SH-SY5Y (cell line): ENCODE measurements at regions not wholly inside any gene's neighbourhood (a gene's known extent, or its start where the extent isn't known, plus 50 kb on each side); places are given as distances from the start of the nearest gene placed in this dataset.

Experiments
- GATA2 ChIP-seq: IDR thresholded peaks from 2 replicates; pipeline ENCODE4 v1.6.1; 2011; ENCODE audit warnings: mild to moderate bottlenecking, low read depth, low read length
- GATA3 ChIP-seq: IDR thresholded peaks from 2 replicates; pipeline ENCODE4 v1.6.1; 2011; ENCODE audit warnings: low read depth, mild to moderate bottlenecking, low read length, moderate library complexity

- TF ChIP-seq GATA2 (no peak), GATA3 (no peak)
Measured at GRCh38 chr2:183630964-183631363, 506.7 kb downstream of the NUP35 start.
